NCI-H2081 (cell line): ENCODE measurements at regions not wholly inside any gene's neighbourhood (a gene's known extent, or its start where the extent isn't known, plus 50 kb on each side); places are given as distances from the start of the nearest gene placed in this dataset.
"Not testable (repeated sequence)": the region's sequence is repeated elsewhere in the genome, so short reads cannot be mapped to it uniquely, and the experiment has no call there.

Experiments
- DNase-seq, 2 experiments: peaks; one replicate each; lab custom pipeline; 2025; lab: John Stamatoyannopoulos, UW

- not testable (repeated sequence) for DNase-seq
Measured at GRCh38 chr13:44149231-44149630, 224.4 kb upstream of the SERP2 start.

GRCh38 chr13:44149821-44150220, 223.8 kb upstream of the SERP2 start:
- no peak for DNase-seq

GRCh38 chr13:44151474-44151873, 222.2 kb upstream of the SERP2 start:
- DNase-seq = no peak

GRCh38 chr13:44153496-44153895, 220.1 kb upstream of the SERP2 start:
- peak; percentile 5 to 49 for DNase-seq

GRCh38 chr13:44155422-44156293, 218.0 kb upstream of the SERP2 start:
- DNase-seq = no peak

- DNase-seq = no peak
Measured at GRCh38 chr13:44156294-44156658, 217.3 kb upstream of the SERP2 start.

- no peak for DNase-seq
Measured at GRCh38 chr13:44157606-44158005, 216.0 kb upstream of the SERP2 start.

- no peak for DNase-seq
Measured at GRCh38 chr13:44158098-44158521, 215.5 kb upstream of the SERP2 start.

- DNase-seq = no peak
Measured at GRCh38 chr13:44158881-44159632, 214.6 kb upstream of the SERP2 start.

GRCh38 chr13:44159633-44160279, 213.9 kb upstream of the SERP2 start:
- no peak for DNase-seq

GRCh38 chr13:44160591-44161191, 212.9 kb upstream of the SERP2 start:
- DNase-seq = no peak

- no peak for DNase-seq
Measured at GRCh38 chr13:44163108-44163507, 210.5 kb upstream of the SERP2 start.

- DNase-seq = no peak
Measured at GRCh38 chr13:44165221-44165888, 208.3 kb upstream of the SERP2 start.

- peak in 1 of 2 experiments; percentile 3 for DNase-seq
Measured at GRCh38 chr13:44165889-44166496, 207.6 kb upstream of the SERP2 start.

GRCh38 chr13:44169018-44169911, 204.4 kb upstream of the SERP2 start:
- DNase-seq = no peak

GRCh38 chr13:44170731-44171130, 202.9 kb upstream of the SERP2 start:
- DNase-seq = no peak

GRCh38 chr13:44171156-44171555, 202.5 kb upstream of the SERP2 start:
- no peak for DNase-seq

- no peak for DNase-seq
Measured at GRCh38 chr13:44171861-44172260, 201.8 kb upstream of the SERP2 start.

- no peak for DNase-seq
Measured at GRCh38 chr13:44172281-44172810, 201.3 kb upstream of the SERP2 start.
